DND-41 (cell line): ENCODE measurements at regions not wholly inside any gene's neighbourhood (a gene's known extent, or its start where the extent isn't known, plus 50 kb on each side); places are given as distances from the start of the nearest gene placed in this dataset.

Experiments used
- CTCF ChIP-seq: IDR thresholded peaks from 2 replicates; pipeline ENCODE4 v1.5.1; 2012; ENCODE audit warnings: borderline replicate concordance, low read length, moderate library complexity, mild to moderate bottlenecking; ENCODE audit not compliant: poor library complexity, severe bottlenecking; ENCODE audit errors: extremely low read depth
- EZH2 ChIP-seq: IDR thresholded peaks from 3 replicates; pipeline ENCODE4 v1.6.1; 2012; ENCODE audit warnings: borderline replicate concordance, low read depth, mild to moderate bottlenecking, moderate library complexity, low read length, inconsistent platforms; ENCODE audit not compliant: severe bottlenecking

- TF ChIP-seq EZH2 (no peak), CTCF (no peak)
Observed at GRCh38 chr3:182702216-182702615, 91.1 kb upstream of the ATP11B start.
